ENCODE measurements at regions not wholly inside any gene's neighbourhood (a gene's known extent, or its start where the extent isn't known, plus 50 kb on each side); places are given as distances from the start of the nearest gene placed in this dataset.

DNA sequence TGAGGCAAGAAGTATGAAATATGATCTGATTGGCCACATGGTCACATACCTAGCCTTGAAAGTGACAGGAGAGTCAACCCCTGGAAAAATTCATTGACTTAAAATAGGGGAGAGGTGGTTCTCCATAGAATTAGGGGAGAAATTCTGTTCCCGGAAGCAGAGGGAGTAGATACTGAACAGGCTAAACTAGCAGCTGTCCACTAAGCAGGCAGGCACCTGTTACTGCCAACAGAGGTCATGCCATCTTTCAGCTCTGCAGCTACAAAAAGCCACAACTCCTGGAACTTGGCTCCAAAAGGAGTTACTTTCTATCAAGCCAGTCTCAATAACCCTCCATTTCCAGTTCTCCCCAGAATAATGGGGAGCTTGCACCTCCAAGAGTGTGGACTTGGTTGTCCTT, 352.5 kb downstream of the MAFB start:
- H3K9me3 Mint-ChIP-seq = peaks cover 8% of the 10 kb centered on the region
- CTCF ChIA-PET = interaction anchor here (1.4 to 2.1 kb wide), 2 partner anchors 105 to 135 kb away, joined by 4 to 5 read pairs; no protein-coding TSS in a partner anchor
- TF ChIP-seq NFE2L1 (CRISPR knock-in tag; IDR thresholded peaks at IDR 0.05) = no peak
- TF ChIP-seq, protein P1, sequence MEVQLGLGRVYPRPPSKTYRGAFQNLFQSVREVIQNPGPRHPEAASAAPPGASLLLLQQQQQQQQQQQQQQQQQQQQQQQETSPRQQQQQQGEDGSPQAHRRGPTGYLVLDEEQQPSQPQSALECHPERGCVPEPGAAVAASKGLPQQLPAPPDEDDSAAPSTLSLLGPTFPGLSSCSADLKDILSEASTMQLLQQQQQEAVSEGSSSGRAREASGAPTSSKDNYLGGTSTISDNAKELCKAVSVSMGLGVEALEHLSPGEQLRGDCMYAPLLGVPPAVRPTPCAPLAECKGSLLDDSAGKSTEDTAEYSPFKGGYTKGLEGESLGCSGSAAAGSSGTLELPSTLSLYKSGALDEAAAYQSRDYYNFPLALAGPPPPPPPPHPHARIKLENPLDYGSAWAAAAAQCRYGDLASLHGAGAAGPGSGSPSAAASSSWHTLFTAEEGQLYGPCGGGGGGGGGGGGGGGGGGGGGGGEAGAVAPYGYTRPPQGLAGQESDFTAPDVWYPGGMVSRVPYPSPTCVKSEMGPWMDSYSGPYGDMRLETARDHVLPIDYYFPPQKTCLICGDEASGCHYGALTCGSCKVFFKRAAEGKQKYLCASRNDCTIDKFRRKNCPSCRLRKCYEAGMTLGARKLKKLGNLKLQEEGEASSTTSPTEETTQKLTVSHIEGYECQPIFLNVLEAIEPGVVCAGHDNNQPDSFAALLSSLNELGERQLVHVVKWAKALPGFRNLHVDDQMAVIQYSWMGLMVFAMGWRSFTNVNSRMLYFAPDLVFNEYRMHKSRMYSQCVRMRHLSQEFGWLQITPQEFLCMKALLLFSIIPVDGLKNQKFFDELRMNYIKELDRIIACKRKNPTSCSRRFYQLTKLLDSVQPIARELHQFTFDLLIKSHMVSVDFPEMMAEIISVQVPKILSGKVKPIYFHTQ (CRISPR knock-in tag; IDR thresholded peaks at IDR 0.05) = no peak
- TF ChIP-seq, protein P2, sequence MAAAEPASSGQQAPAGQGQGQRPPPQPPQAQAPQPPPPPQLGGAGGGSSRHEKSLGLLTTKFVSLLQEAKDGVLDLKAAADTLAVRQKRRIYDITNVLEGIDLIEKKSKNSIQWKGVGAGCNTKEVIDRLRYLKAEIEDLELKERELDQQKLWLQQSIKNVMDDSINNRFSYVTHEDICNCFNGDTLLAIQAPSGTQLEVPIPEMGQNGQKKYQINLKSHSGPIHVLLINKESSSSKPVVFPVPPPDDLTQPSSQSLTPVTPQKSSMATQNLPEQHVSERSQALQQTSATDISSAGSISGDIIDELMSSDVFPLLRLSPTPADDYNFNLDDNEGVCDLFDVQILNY (CRISPR knock-in tag; IDR thresholded peaks at IDR 0.05) = no peak
- no peak for TF ChIP-seq TCF7 (CRISPR knock-in tag; IDR thresholded peaks at IDR 0.05; ENCODE audit: low read depth)
- no peak for TF ChIP-seq NR3C1 (CRISPR knock-in tag; conservative IDR thresholded peaks at IDR 0.05; ENCODE audit: low read depth)
- TF ChIP-seq, protein P3, sequence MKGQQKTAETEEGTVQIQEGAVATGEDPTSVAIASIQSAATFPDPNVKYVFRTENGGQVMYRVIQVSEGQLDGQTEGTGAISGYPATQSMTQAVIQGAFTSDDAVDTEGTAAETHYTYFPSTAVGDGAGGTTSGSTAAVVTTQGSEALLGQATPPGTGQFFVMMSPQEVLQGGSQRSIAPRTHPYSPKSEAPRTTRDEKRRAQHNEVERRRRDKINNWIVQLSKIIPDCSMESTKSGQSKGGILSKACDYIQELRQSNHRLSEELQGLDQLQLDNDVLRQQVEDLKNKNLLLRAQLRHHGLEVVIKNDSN (CRISPR knock-in tag; IDR thresholded peaks at IDR 0.05) = no peak
- no peak for TF ChIP-seq SMAD4 (CRISPR knock-in tag; IDR thresholded peaks at IDR 0.05)
- no peak for TF ChIP-seq CREM (CRISPR knock-in tag; IDR thresholded peaks at IDR 0.05)
- TF ChIP-seq, protein P4, sequence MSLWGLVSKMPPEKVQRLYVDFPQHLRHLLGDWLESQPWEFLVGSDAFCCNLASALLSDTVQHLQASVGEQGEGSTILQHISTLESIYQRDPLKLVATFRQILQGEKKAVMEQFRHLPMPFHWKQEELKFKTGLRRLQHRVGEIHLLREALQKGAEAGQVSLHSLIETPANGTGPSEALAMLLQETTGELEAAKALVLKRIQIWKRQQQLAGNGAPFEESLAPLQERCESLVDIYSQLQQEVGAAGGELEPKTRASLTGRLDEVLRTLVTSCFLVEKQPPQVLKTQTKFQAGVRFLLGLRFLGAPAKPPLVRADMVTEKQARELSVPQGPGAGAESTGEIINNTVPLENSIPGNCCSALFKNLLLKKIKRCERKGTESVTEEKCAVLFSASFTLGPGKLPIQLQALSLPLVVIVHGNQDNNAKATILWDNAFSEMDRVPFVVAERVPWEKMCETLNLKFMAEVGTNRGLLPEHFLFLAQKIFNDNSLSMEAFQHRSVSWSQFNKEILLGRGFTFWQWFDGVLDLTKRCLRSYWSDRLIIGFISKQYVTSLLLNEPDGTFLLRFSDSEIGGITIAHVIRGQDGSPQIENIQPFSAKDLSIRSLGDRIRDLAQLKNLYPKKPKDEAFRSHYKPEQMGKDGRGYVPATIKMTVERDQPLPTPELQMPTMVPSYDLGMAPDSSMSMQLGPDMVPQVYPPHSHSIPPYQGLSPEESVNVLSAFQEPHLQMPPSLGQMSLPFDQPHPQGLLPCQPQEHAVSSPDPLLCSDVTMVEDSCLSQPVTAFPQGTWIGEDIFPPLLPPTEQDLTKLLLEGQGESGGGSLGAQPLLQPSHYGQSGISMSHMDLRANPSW (CRISPR knock-in tag; conservative IDR thresholded peaks at IDR 0.05; ENCODE audit: low read depth) = no peak
- no peak for TF ChIP-seq ZBTB21 (CRISPR knock-in tag; IDR thresholded peaks at IDR 0.05; ENCODE audit: borderline replicate concordance)
- POLR2A ChIA-PET = no interaction called here
- no peaks in the 10 kb centered on the region for H3K36me3 Mint-ChIP-seq
- H3K27me3 Mint-ChIP-seq (ENCODE audit: low read depth) = peaks cover 13% of the 10 kb centered on the region
- no peak overlapping the region for H3K27ac Mint-ChIP-seq
- no peaks in the 10 kb centered on the region for H3K4me1 Mint-ChIP-seq
- DNase-seq (ENCODE audit: low spot score) (no peak), ATAC-seq (no peak)
- H3K4me3 Mint-ChIP-seq = no peak overlapping the region

DNA sequence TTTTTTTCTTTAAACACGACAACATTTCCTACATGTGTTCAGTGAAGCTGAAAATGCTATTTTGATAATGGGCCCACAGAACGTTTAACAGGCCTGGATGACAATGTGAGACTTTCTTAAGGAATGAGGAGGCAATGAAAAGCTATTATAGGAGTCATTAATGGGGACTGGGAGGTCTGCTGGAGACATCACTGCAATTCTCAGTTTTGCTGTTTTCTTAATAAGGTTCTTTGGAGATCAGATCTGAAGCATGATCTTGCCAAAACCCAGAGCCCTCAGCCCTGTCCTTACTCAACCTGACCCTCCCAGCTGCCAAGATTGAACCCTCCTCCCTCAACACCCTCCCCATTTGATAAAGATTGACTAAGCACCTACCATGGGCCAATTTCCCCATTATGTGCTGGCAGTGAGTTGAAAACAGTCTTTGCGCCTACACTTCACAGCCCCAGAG, 353.1 kb downstream of the MAFB start:
- TF ChIP-seq GTF2I (CRISPR knock-in tag; conservative IDR thresholded peaks at IDR 0.05) (no peak), FOXK1 (CRISPR knock-in tag; IDR thresholded peaks at IDR 0.05) (no peak), TCF7 (CRISPR knock-in tag; IDR thresholded peaks at IDR 0.05; ENCODE audit: low read depth) (no peak), ESRRA (CRISPR knock-in tag; IDR thresholded peaks at IDR 0.05; ENCODE audit: borderline replicate concordance) (no peak)

DNA sequence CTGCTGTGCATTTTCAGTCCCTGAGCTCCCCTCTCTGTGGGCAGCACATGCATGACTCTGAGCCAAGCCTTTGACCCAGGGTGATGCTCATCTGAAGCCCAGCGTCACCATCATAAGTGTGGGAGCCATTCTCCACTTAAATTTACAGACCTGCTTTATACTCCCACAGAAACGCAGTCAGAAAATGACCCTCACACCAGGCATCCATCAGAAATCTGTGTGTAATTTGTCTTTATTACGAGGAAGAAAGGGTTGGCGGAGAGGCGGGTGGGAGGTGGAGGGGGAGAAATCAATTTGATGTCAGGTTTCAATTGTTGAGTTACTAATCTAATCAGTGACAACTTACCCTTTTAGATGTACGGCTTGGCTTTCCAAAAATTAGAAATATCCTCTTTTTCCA, 353.6 kb downstream of the MAFB start:
- Mint-ChIP-seq H3K27me3 (ENCODE audit: low read depth) (peaks cover 13% of the 10 kb centered on the region), H3K36me3 (no peaks in the 10 kb centered on the region), H3K4me3 (no peak overlapping the region), H3K27ac (no peak overlapping the region), H3K9me3 (0 out of 2 replicates have a peak, but pooled peaks cover 4% of the 10 kb centered on the region), H3K4me1 (no peaks in the 10 kb centered on the region)
- POLR2A ChIA-PET = no interaction called here
- DNase-seq (ENCODE audit: low spot score) = no peak
- CTCF ChIA-PET = interaction anchor here (2.1 kb wide), 1 partner anchor 106 kb away, joined by 5 read pairs; no protein-coding TSS in a partner anchor
- no peak for ATAC-seq
- TF ChIP-seq RORB (CRISPR knock-in tag; IDR thresholded peaks at IDR 0.05) (no peak), ZNF317 (CRISPR knock-in tag; IDR thresholded peaks at IDR 0.05; ENCODE audit: borderline replicate concordance, low read depth) (no peak), FOXK1 (CRISPR knock-in tag; IDR thresholded peaks at IDR 0.05) (no peak)
- TF ChIP-seq, protein P5, sequence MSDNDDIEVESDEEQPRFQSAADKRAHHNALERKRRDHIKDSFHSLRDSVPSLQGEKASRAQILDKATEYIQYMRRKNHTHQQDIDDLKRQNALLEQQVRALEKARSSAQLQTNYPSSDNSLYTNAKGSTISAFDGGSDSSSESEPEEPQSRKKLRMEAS (CRISPR knock-in tag; IDR thresholded peaks at IDR 0.05) = no peak
- TF ChIP-seq, protein P6, sequence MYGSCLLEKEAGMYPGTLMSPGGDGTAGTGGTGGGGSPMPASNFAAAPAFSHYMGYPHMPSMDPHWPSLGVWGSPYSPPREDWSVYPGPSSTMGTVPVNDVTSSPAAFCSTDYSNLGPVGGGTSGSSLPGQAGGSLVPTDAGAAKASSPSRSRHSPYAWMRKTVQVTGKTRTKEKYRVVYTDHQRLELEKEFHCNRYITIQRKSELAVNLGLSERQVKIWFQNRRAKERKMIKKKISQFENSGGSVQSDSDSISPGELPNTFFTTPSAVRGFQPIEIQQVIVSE (CRISPR knock-in tag; IDR thresholded peaks at IDR 0.05; ENCODE audit: borderline replicate concordance) = no peak
- TF ChIP-seq, protein P7, sequence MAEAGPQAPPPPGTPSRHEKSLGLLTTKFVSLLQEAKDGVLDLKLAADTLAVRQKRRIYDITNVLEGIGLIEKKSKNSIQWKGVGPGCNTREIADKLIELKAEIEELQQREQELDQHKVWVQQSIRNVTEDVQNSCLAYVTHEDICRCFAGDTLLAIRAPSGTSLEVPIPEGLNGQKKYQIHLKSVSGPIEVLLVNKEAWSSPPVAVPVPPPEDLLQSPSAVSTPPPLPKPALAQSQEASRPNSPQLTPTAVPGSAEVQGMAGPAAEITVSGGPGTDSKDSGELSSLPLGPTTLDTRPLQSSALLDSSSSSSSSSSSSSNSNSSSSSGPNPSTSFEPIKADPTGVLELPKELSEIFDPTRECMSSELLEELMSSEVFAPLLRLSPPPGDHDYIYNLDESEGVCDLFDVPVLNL (CRISPR knock-in tag; IDR thresholded peaks at IDR 0.05; ENCODE audit: borderline replicate concordance, low read depth) = no peak
- TF ChIP-seq, protein P8, sequence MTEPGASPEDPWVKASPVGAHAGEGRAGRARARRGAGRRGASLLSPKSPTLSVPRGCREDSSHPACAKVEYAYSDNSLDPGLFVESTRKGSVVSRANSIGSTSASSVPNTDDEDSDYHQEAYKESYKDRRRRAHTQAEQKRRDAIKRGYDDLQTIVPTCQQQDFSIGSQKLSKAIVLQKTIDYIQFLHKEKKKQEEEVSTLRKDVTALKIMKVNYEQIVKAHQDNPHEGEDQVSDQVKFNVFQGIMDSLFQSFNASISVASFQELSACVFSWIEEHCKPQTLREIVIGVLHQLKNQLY (CRISPR knock-in tag; IDR thresholded peaks at IDR 0.05) = no peak
- TF ChIP-seq, protein P9, sequence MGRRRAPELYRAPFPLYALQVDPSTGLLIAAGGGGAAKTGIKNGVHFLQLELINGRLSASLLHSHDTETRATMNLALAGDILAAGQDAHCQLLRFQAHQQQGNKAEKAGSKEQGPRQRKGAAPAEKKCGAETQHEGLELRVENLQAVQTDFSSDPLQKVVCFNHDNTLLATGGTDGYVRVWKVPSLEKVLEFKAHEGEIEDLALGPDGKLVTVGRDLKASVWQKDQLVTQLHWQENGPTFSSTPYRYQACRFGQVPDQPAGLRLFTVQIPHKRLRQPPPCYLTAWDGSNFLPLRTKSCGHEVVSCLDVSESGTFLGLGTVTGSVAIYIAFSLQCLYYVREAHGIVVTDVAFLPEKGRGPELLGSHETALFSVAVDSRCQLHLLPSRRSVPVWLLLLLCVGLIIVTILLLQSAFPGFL (CRISPR knock-in tag; IDR thresholded peaks at IDR 0.05; ENCODE audit: borderline replicate concordance) = no peak

More for the DNA sequence above, 353.1 kb downstream of the MAFB start:
- H3K4me3 Mint-ChIP-seq = no peak overlapping the region
- no peaks in the 10 kb centered on the region for H3K36me3 Mint-ChIP-seq
- DNase-seq (ENCODE audit: low spot score) = no peak
- ChIA-PET CTCF (interaction anchor here (1.4 to 2.1 kb wide), 2 partner anchors 106 to 135 kb away, joined by 4 to 5 read pairs; no protein-coding TSS in a partner anchor), POLR2A (no interaction called here)
- no peaks in the 10 kb centered on the region for H3K4me1 Mint-ChIP-seq
- ATAC-seq = no peak
- H3K27me3 Mint-ChIP-seq (ENCODE audit: low read depth) = peaks cover 13% of the 10 kb centered on the region
- 0 out of 2 replicates have a peak, but pooled peaks cover 4% of the 10 kb centered on the region for H3K9me3 Mint-ChIP-seq
- H3K27ac Mint-ChIP-seq = no peak overlapping the region

Data from WTC11 (cell line).